GM12878 (cell line): ENCODE measurements at regions not wholly inside any gene's neighbourhood (a gene's known extent, or its start where the extent isn't known, plus 50 kb on each side); places are given as distances from the start of the nearest gene placed in this dataset.

Experiments used
- ATAC-seq: fragments of 200-7000 bp; cut with Tn5 transposase; 3 replicates; pipeline ENCODE4 v1.9.1; 2020; ENCODE audit warnings: mild to moderate bottlenecking, moderate library complexity
- BruUV-seq: library from RNA; stranded (reverse); fragments of 400-500 nt; replicated peaks from 2 replicates; lab custom pipeline; 2021; lab: Mats Ljungman, UMichigan
- CTCF ChIA-PET: fragments of 300-600 bp; sonication (Branson Sonifier 250); formaldehyde crosslinking; extraction: SDS; loops from one replicate; lab custom pipeline; 2021; ENCODE audit warnings: inconsistent platforms; lab: Yijun Ruan, JAX
- POLR2A ChIA-PET: fragments of 350-600 bp; formaldehyde crosslinking; extraction: SDS; loops from one replicate; lab custom pipeline; 2021; ENCODE audit warnings: inconsistent platforms; lab: Charles Lee
- RAD21 ChIA-PET: fragments of 300-600 bp; sonication (Branson Sonifier 250); formaldehyde crosslinking; loops from one replicate; lab custom pipeline; 2023; ENCODE audit warnings: antibody characterized with exemption; ENCODE audit not compliant: unreplicated experiment; lab: Charles Lee
- SMC1A ChIA-PET: fragments of 300-600 bp; sonication (Branson Sonifier 250); formaldehyde crosslinking; loops from one replicate; lab custom pipeline; 2023; ENCODE audit not compliant: unreplicated experiment, uncharacterized antibody; lab: Charles Lee
- DNase-seq: peaks from one replicate; pipeline ENCODE4 v3.0.0-alpha.2; 2011; ENCODE audit warnings: low read depth, low spot score
- FAIRE-seq: peaks from 3 replicates; lab custom pipeline; 2011; peaks lifted over from hg19 to GRCh38; lab: Jason Lieb, UNC
- H2AFZ ChIP-seq: 2 replicates; pipeline ENCODE4 v1.6.0; 2011; ENCODE audit warnings: low read depth, low read length, control low read depth; ENCODE audit not compliant: control insufficient read depth
- H3K27ac ChIP-seq: 2 replicates; pipeline ENCODE4 v1.5.1; 2011; ENCODE audit warnings: control low read depth; ENCODE audit not compliant: control insufficient read depth, insufficient read depth
- H3K27me3 ChIP-seq, 2 experiments: replicated peaks in 1 of 2; 2 replicates each; pipeline versions ENCODE4 v1.6.0 to v1.6.1; 2011; ENCODE audit warnings: low read length in 1 of 2; ENCODE audit not compliant: control insufficient read depth in 2 of 2, insufficient read depth in 2 of 2
- H3K36me3 ChIP-seq, 2 experiments: 2 replicates each; pipeline ENCODE4 v1.5.1; 2011; ENCODE audit warnings: low read length in 1 of 2; ENCODE audit not compliant: control insufficient read depth in 2 of 2, insufficient read depth in 2 of 2
- H3K4me1 ChIP-seq: 2 replicates; pipeline ENCODE4 v1.6.1; 2011; ENCODE audit warnings: mild to moderate bottlenecking, low read length, moderate library complexity, mixed read lengths; ENCODE audit not compliant: control insufficient read depth, insufficient read depth
- H3K4me2 ChIP-seq: 2 replicates; pipeline ENCODE4 v1.6.0; 2011; ENCODE audit warnings: control low read depth; ENCODE audit not compliant: control insufficient read depth, insufficient read depth
- H3K4me3 ChIP-seq: fragments of 200-600 bp; sonication (generic); 2 replicates; pipeline ENCODE4 v1.5.1; 2016
- H3K79me2 ChIP-seq: 2 replicates; pipeline ENCODE4 v1.6.0; 2011; ENCODE audit warnings: low read length; ENCODE audit not compliant: control insufficient read depth, insufficient read depth
- H3K9ac ChIP-seq: 2 replicates; pipeline ENCODE4 v1.8.0; 2011; ENCODE audit warnings: low read length, control low read depth, mixed read lengths; ENCODE audit not compliant: control insufficient read depth, insufficient read depth
- H3K9me3 ChIP-seq: replicated peaks from 3 replicates; pipeline ENCODE4 v1.5.1; 2011; ENCODE audit warnings: mild to moderate bottlenecking, low read length; ENCODE audit not compliant: control insufficient read depth, insufficient read depth
- H4K20me1 ChIP-seq: 2 replicates; pipeline ENCODE4 v1.6.0; 2011; ENCODE audit not compliant: control insufficient read depth, insufficient read depth
- ATF7 ChIP-seq: fragments of 450-650 bp; IDR thresholded peaks from 2 replicates; pipeline ENCODE4 v1.6.1; 2016; ENCODE audit warnings: low read depth, mild to moderate bottlenecking
- BCLAF1 ChIP-seq: fragments of 450-650 bp; IDR thresholded peaks from 2 replicates; pipeline ENCODE4 v1.6.1; 2017; ENCODE audit warnings: antibody characterized with exemption, mild to moderate bottlenecking, moderate library complexity
- E2F4 ChIP-seq: IDR thresholded peaks from 2 replicates; pipeline ENCODE4 v1.6.1; 2012; ENCODE audit warnings: low read depth, low read length, improper control_type of control experiment
- ESRRA ChIP-seq: IDR thresholded peaks from 2 replicates; pipeline ENCODE4 v1.6.1; 2012; ENCODE audit warnings: mild to moderate bottlenecking, low read length, improper control_type of control experiment
- JUNB ChIP-seq: IDR thresholded peaks from 2 replicates; pipeline ENCODE4 v1.6.1; 2016; ENCODE audit warnings: antibody characterized with exemption, mild to moderate bottlenecking
- KLF5 ChIP-seq: fragments of 450-650 bp; IDR thresholded peaks from 2 replicates; pipeline ENCODE4 v1.6.1; 2014; ENCODE audit warnings: mild to moderate bottlenecking; ENCODE audit not compliant: partially characterized antibody
- MXI1 ChIP-seq: fragments of 150-350 bp; IDR thresholded peaks from 2 replicates; pipeline ENCODE4 v1.6.1; 2011; ENCODE audit warnings: low read depth, mild to moderate bottlenecking, inconsistent platforms, low read length, improper control_type of control experiment
- PBX3 ChIP-seq: IDR thresholded peaks from 2 replicates; pipeline ENCODE4 v1.6.1; 2011; ENCODE audit warnings: mild to moderate bottlenecking, low read depth, low read length, moderate library complexity; ENCODE audit not compliant: insufficient replicate concordance
- PML ChIP-seq: IDR thresholded peaks from 2 replicates; pipeline ENCODE4 v1.6.1; 2012; ENCODE audit warnings: low read length, inconsistent platforms
- POLR2AphosphoS5 ChIP-seq: IDR thresholded peaks from 2 replicates; pipeline ENCODE4 v1.6.1; 2011; ENCODE audit warnings: mild to moderate bottlenecking, low read length, inconsistent platforms
- RAD51 ChIP-seq: fragments of 450-650 bp; IDR thresholded peaks from 2 replicates; pipeline ENCODE4 v1.6.1; 2016; ENCODE audit warnings: moderate library complexity, mild to moderate bottlenecking, inconsistent platforms
- RCOR1 ChIP-seq: conservative IDR thresholded peaks from 2 replicates; pipeline ENCODE4 v1.6.1; 2012; ENCODE audit warnings: low read depth, low read length, improper control_type of control experiment
- TAF1 ChIP-seq: IDR thresholded peaks from 2 replicates; pipeline ENCODE4 v1.6.1; 2011; ENCODE audit warnings: mild to moderate bottlenecking, low read depth, low read length, borderline replicate concordance
- ZBTB11 ChIP-seq: fragments of 450-650 bp; formaldehyde crosslinking; IDR thresholded peaks from 2 replicates; pipeline ENCODE4 v1.5.0; 2022; ENCODE audit warnings: mild to moderate bottlenecking, missing genetic modification characterization
- ZNF217 ChIP-seq: fragments of 450-650 bp; IDR thresholded peaks from 2 replicates; pipeline ENCODE4 v1.6.1; 2017; ENCODE audit warnings: antibody characterized with exemption, mild to moderate bottlenecking
- WGBS: methylation state at CpG from one replicate; pipeline ENCODE4 v1.1.6; 2016; ENCODE audit warnings: low lambda C conversion rate; ENCODE audit not compliant: insufficient replicate concordance, insufficient coverage; ENCODE audit errors: missing lambda C conversion rate; 5-methylcytosine and 5-hydroxymethylcytosine counted together
- in situ Hi-C: fragments of 300-500 bp; cut with MboI; formaldehyde crosslinking; loops from 9 replicates; pipeline ENCODE4 v1.14.3; 2018; ENCODE audit warnings: mixed read lengths
- intact Hi-C: fragments of 100-400 bp; cut with micrococcal nuclease; formaldehyde crosslinking; loops from one replicate; pipeline ENCODE4 v1.14.2; 2022; ENCODE audit not compliant: unreplicated experiment

- RAD21 ChIA-PET: no interaction called here
- Histone ChIP-seq H3K9me3 (no peaks in the 10 kb centered on the region; the same call in 2 of the 3 replicates), H3K4me2 (no peak overlapping the region), H3K27me3 (no peaks in the 10 kb centered on the region), H3K79me2 (no peaks in the 10 kb centered on the region), H3K4me3 (no peak overlapping the region), H3K36me3 (no peaks in the 10 kb centered on the region), H4K20me1 (no peaks in the 10 kb centered on the region), H3K4me1 (no peaks in the 10 kb centered on the region), H2AFZ (no peak overlapping the region), H3K9ac (no peak overlapping the region), H3K27ac (no peak overlapping the region)
- SMC1A ChIA-PET: interaction anchor here (0.6 kb wide), 1 partner anchor 27 kb away, joined by 3 read pairs; no protein-coding TSS in a partner anchor
- POLR2A ChIA-PET: no interaction called here
- WGBS: 28% methylated on average over 8 of the region's 8 CpGs
- in situ Hi-C loops (no loop called here), intact Hi-C loops (no loop called here)
- FAIRE-seq: no peak
- BruUV-seq: no TSS peak
- no peak for ATAC-seq
- DNase-seq: no peak
- CTCF ChIA-PET: no interaction called here
- TF ChIP-seq RAD51 (no peak), PML (no peak), JUNB (no peak), E2F4 (no peak), ZNF217 (no peak), RCOR1 (no peak), POLR2AphosphoS5 (no peak), BCLAF1 (no peak), ATF7 (no peak), MXI1 (no peak), TAF1 (no peak), KLF5 (no peak), ZBTB11 (CRISPR knock-in tag) (no peak), PBX3 (no peak), ESRRA (no peak)
Observed at GRCh38 chr18:78678318-78678695, 301.3 kb upstream of the SALL3 start.
